Breast epithelium (tissue), 4 donors: ENCODE measurements at regions not wholly inside any gene's neighbourhood (a gene's known extent, or its start where the extent isn't known, plus 50 kb on each side); places are given as distances from the start of the nearest gene placed in this dataset.

Source experiments
- DNase-seq, 2 donors: peaks; one replicate each; pipeline ENCODE4 v3.0.0-alpha.2; 2019; ENCODE audit warnings: low spot score in 2 of 2
- H3K27ac ChIP-seq, 2 donors: fragments of 200-600 bp; sonication (generic) in 1 of 2; one replicate each; pipeline ENCODE4 v1.5.1; 2016 to 2019; ENCODE audit warnings: mild to moderate bottlenecking in 1 of 2
- H3K27me3 ChIP-seq, 2 donors: fragments of 200-600 bp; sonication (generic) in 1 of 2; one replicate each; pipeline versions ENCODE4 v1.5.1 to v1.6.0; 2017 to 2019; ENCODE audit warnings: control low read depth in 1 of 2, mild to moderate bottlenecking in 1 of 2
- H3K36me3 ChIP-seq: fragments of 200-600 bp; one replicate; pipeline ENCODE4 v1.5.1; 2019
- H3K4me1 ChIP-seq, 2 donors: fragments of 200-600 bp; sonication (generic); one replicate each; pipeline ENCODE4 v1.5.1; 2016 to 2019; ENCODE audit warnings: control low read depth in 1 of 2
- H3K4me3 ChIP-seq, 3 donors: fragments of 200-600 bp; sonication (generic); 1 replicate in 2 of 3; 2 replicates in 1 of 3; pipeline ENCODE4 v1.5.1; 2016 to 2019; ENCODE audit warnings: mild to moderate bottlenecking in 3 of 3, moderate library complexity in 2 of 3
- H3K9me3 ChIP-seq, 2 donors: fragments of 200-600 bp; sonication (generic) in 1 of 2; one replicate each; pipeline ENCODE4 v1.5.1; 2016 to 2019; ENCODE audit warnings: control low read depth in 1 of 2
- POLR2A ChIP-seq: fragments of 450-650 bp; IDR thresholded peaks from one replicate; pipeline ENCODE4 v1.6.1; 2016; ENCODE audit warnings: antibody characterized with exemption, mild to moderate bottlenecking, moderate library complexity
- POLR2AphosphoS5 ChIP-seq, 3 donors: sonication (generic); formaldehyde crosslinking; IDR thresholded peaks; one replicate each; pipeline ENCODE4 v1.6.1; 2017; ENCODE audit warnings: antibody characterized with exemption in 3 of 3
- intact Hi-C: fragments of 100-400 bp; cut with DNase I; formaldehyde crosslinking; loops from one replicate; pipeline ENCODE4 v1.15.1; 2023; ENCODE audit warnings: low total_unique reads
- TF ChIP-seq, protein P1 (sequence below), 3 donors: fragments of 450-650 bp; IDR thresholded peaks; one replicate each; pipeline ENCODE4 v1.5.1; 2016 to 2017; ENCODE audit warnings: antibody characterized with exemption in 3 of 3, mild to moderate bottlenecking in 3 of 3, moderate library complexity in 3 of 3

- peaks cover 4% of the 10 kb centered on the region for H3K36me3 ChIP-seq
These were observed 784.0 kb upstream of the SEMA6D start for GRCh38 chr15:46933332-46933731.

DNA sequence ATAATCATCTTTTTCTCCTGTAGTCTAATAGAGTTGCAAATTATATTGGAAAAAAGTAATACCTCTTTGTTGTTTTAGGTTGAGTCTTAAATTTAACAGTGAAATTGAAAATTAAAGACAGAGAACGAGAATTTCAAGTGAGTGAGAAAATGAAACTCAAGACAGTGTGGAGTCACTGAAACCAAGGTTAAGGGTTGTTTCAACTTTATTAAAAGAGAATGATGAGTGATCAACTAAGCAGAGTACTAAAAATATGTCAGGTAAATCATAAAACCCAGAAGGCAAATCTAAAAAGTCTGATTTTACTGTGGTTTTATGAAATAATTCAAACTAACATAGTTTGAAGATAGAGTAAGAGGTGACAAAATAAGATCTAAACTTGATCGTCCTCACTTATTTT, 782.5 kb upstream of the SEMA6D start:
- no peaks in the 10 kb centered on the region for H3K9me3 ChIP-seq
- TF ChIP-seq POLR2AphosphoS5 (IDR thresholded peaks at IDR 0.05) (no peak), POLR2A (no peak)
- TF ChIP-seq, protein P1, sequence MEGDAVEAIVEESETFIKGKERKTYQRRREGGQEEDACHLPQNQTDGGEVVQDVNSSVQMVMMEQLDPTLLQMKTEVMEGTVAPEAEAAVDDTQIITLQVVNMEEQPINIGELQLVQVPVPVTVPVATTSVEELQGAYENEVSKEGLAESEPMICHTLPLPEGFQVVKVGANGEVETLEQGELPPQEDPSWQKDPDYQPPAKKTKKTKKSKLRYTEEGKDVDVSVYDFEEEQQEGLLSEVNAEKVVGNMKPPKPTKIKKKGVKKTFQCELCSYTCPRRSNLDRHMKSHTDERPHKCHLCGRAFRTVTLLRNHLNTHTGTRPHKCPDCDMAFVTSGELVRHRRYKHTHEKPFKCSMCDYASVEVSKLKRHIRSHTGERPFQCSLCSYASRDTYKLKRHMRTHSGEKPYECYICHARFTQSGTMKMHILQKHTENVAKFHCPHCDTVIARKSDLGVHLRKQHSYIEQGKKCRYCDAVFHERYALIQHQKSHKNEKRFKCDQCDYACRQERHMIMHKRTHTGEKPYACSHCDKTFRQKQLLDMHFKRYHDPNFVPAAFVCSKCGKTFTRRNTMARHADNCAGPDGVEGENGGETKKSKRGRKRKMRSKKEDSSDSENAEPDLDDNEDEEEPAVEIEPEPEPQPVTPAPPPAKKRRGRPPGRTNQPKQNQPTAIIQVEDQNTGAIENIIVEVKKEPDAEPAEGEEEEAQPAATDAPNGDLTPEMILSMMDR (IDR thresholded peaks at IDR 0.05): no peak
- no peak overlapping the region for H3K27ac ChIP-seq
- intact Hi-C loops: no loop called here
- H3K27me3 ChIP-seq: no peaks in the 10 kb centered on the region
- H3K36me3 ChIP-seq: peaks cover 4% of the 10 kb centered on the region
- DNase-seq: no peak
- H3K4me3 ChIP-seq: no peak overlapping the region
- H3K4me1 ChIP-seq: no peaks in the 10 kb centered on the region

More at GRCh38 chr15:46933332-46933731, 784.0 kb upstream of the SEMA6D start:
- TF ChIP-seq POLR2AphosphoS5 (IDR thresholded peaks at IDR 0.05) (no peak), POLR2A (no peak)
- TF ChIP-seq, protein P1 (IDR thresholded peaks at IDR 0.05): no peak
- intact Hi-C loops: no loop called here
- no peaks in the 10 kb centered on the region for H3K9me3 ChIP-seq
- no peak overlapping the region for H3K4me3 ChIP-seq
- H3K27ac ChIP-seq: no peak overlapping the region
- DNase-seq: no peak
- H3K27me3 ChIP-seq: no peaks in the 10 kb centered on the region
- H3K4me1 ChIP-seq: no peaks in the 10 kb centered on the region

DNA sequence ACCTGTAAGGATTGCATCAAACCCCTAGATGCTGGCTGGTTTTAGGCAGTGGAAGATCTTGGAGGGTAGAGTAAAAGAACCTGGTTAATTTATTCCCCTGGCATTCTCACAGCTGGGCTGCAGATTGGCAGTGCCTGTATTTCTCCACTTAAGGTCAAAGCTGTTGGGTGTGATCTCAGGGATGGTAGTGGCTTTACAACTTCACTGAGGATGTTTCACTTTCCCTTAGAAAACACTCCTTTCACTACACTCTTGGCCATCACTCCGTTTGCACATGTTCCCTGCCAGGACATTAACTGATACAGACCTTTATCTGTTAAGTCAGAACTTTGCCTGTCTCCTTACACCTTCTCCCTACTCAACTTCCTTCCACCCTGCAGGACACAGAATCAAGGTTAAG, 779.1 kb upstream of the SEMA6D start:
- no peaks in the 10 kb centered on the region for H3K4me1 ChIP-seq
- no peak overlapping the region for H3K27ac ChIP-seq
- no peaks in the 10 kb centered on the region for H3K9me3 ChIP-seq
- intact Hi-C loops: no loop called here
- no peak for DNase-seq
- H3K27me3 ChIP-seq: no peaks in the 10 kb centered on the region
- TF ChIP-seq, protein P1 (IDR thresholded peaks at IDR 0.05): no peak
- no peak for TF ChIP-seq POLR2AphosphoS5 (IDR thresholded peaks at IDR 0.05)
- H3K36me3 ChIP-seq: peaks cover 4% of the 10 kb centered on the region
- H3K4me3 ChIP-seq: no peak overlapping the region

GRCh38 chr15:46941241-46941640, 776.1 kb upstream of the SEMA6D start:
- TF ChIP-seq, protein P1 (IDR thresholded peaks at IDR 0.05): no peak
- TF ChIP-seq POLR2A: no peak
- TF ChIP-seq POLR2AphosphoS5 (IDR thresholded peaks at IDR 0.05): no peak
- no peaks in the 10 kb centered on the region for H3K27me3 ChIP-seq
- no peak for DNase-seq
- H3K9me3 ChIP-seq: no peaks in the 10 kb centered on the region
- no peaks in the 10 kb centered on the region for H3K4me1 ChIP-seq
- intact Hi-C loops: no loop called here
- no peak overlapping the region for H3K4me3 ChIP-seq
- H3K27ac ChIP-seq: no peak overlapping the region
- H3K36me3 ChIP-seq: no peaks in the 10 kb centered on the region

- Histone ChIP-seq H3K36me3 (no peaks in the 10 kb centered on the region), H3K27me3 (no peaks in the 10 kb centered on the region), H3K4me3 (no peak overlapping the region), H3K4me1 (no peaks in the 10 kb centered on the region), H3K9me3 (no peaks in the 10 kb centered on the region), H3K27ac (no peak overlapping the region)
- intact Hi-C loops: no loop called here
- no peak for DNase-seq
- TF ChIP-seq POLR2A (no peak), POLR2AphosphoS5 (IDR thresholded peaks at IDR 0.05) (no peak)
- TF ChIP-seq, protein P1 (IDR thresholded peaks at IDR 0.05): no peak
These were observed 770.4 kb upstream of the SEMA6D start for GRCh38 chr15:46946953-46947352.
